HG02970 (cell line): ENCODE measurements at regions not wholly inside any gene's neighbourhood (a gene's known extent, or its start where the extent isn't known, plus 50 kb on each side); places are given as distances from the start of the nearest gene placed in this dataset.

ENCODE experiments used
- ATAC-seq: cut with Tn5 transposase; IDR thresholded peaks from one replicate; pipeline ENCODE4 v1.9.1; 2021; ENCODE audit warnings: mild to moderate bottlenecking, moderate library complexity, moderate number of reproducible peaks; ENCODE audit not compliant: unreplicated experiment, low FRiP score

DNA sequence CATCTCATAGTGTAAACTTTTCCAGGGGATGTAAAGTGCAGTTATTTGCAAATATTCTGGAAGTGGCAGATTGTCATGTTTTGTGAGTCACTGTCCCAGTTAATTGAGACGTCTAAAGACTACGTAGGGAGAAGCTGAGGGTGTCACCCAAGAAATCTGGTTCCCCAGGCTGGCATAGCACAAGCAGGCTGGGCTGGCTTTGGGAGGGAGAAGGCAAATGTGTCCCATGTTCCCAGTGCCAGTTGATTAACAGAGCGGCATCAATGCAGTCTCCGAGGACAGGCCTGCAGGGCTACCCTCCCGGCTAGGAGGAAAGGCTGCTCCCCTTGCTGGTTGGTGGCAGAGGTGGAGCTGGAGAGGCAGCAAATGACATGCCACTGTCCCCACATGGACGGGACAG is 388.3 kb upstream of the MKI67 start:
- no peak for ATAC-seq

DNA sequence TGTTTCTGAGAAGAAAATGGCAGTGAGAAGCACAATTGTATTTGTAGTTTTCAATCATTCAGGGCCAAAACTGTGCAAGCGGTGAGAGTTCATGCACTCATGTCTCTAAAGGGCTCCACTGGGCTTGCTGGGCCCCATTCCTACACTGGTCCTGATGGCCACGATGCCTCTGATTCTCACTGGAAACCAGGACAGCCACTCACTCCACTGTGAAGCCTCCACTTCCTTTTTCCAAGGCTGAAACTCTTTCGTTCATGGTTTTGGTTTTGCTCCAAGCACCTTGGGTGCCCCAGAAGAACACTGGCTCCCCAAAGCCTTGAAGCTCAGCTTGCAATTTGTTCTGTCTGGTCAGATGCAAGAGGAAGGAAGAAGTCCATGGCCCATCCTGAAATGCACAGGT is 390.0 kb upstream of the MKI67 start:
- ATAC-seq, result no peak

- ATAC-seq, result no peak
Measured at GRCh38 chr10:128517167-128517566, 390.9 kb upstream of the MKI67 start.

- ATAC-seq, result no peak
Measured at GRCh38 chr10:128518000-128518399, 391.8 kb upstream of the MKI67 start.

DNA sequence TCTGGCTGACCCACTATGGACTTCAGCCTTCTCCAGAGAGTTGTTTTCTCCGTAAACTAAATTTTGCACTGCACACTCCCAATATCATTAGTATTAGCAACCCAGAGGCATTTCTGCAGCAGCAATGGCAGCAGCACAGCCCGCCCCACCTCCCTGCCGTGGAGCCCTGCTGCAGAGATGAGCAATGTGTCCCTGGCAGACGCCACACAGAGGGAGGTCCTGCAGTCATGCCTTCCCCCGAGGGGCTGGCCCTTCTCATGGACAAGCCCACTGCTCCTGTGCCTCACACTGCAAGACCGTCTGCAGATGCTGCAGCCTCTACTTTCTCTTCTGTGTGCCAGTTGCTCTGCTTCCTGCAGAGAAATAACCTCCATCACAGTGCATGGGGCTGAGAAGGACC is 393.4 kb upstream of the MKI67 start:
- no peak for ATAC-seq

DNA sequence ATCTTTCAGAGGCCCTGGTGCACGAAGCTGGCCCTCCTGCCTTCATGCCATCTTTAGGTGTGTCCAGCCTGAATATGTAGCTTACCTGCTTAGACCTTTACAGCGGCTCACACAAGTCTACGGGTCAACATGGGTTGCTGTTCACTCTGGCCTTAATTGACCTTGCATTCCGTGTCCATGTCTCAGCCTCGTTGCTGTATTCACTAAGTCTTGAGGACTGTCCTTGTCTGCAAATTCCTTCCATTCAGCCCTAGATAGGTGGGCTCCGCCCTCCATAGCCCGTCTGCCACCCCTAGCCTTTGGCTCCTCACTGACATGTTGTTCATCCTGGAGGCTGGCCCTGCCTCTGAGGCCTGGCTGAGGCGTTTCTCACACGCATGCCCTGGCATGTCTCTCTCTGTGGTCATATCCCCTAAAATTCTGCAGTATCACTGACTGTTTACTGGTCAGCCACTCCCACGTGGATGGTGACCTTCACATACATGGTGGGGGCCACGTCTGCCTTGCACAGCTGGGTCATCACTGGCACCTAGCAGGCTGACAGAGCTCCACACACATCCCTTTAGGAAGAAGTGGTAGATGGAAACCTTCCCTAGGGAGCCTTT is 394.1 kb upstream of the MKI67 start:
- ATAC-seq, result no peak

DNA sequence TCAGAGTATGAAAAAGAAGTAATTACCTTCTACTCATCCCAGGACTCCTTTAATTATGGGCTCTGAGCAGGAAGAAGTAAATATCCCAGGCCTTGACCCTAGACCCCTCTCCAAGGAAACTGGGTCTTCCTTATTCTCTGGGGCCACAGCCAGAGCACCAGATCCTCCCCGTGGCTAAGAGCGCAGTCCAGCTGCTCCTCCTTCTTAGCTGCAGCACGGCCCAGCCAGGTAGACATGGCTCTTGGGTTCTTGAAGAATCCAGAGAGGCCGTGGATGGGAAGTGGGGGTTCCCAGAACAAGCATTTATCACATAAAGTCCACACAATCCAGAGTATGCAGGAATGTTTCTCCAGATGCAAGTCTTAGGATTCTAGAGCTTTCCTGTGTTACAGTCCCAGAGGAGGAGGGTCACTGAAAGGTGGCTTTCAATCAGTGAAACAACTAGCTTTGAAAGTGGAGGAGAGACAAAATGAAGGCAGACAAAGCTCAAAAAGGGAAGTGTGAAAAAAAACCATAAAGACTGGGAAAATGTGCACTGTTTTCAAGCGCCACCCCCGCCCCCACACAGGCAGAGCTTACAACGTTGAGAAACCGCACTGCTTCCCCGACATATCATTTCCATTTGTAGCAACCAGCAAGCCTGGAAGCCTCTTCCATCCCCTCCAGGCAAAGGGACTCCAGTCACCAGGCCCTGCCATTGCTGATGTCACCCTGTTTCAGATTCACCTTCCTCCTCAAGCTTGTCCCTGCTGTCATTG is 396.5 kb upstream of the MKI67 start:
- ATAC-seq, result no peak

DNA sequence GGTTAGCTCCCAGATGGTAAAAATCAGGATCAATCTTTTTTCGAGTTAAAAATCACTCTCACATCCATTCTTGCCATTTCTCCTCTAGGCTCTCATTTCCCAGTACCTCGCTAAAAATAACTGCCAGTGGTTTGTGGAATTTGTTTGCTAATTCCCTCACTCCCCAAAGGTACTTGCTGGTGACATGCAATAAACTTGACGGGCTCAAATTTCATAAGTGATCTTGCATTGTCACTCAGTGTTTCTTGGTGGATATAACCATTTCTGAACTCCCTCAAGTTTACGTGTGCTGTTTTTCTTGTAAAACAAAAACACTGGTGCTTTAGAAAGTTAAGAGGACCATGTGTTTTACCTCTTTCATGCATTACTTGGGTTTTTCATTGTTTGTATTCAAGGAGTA is 399.2 kb upstream of the MKI67 start:
- no peak for ATAC-seq

DNA sequence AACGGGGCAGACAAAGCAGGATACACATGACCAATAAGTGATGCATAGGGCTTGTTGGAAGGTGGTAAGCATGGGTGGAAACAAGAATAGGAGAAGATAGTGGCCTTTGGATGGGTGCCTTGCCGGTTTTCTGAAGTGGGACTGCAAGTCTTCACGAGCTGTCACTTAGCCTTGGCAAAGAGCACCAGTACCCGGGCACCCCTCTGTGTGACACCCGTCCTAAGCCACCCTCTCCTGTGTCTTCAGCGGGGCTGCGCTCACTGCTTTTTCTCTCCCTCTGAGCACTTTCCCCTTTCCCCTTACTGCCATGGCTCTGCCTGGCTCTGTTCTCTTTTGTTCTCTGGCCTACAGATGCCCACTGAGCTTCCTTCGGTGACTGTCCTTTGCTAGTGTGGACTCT is 399.7 kb upstream of the MKI67 start:
- no peak for ATAC-seq

- no peak for ATAC-seq
Measured at GRCh38 chr10:128526791-128527375, 400.7 kb upstream of the MKI67 start.

DNA sequence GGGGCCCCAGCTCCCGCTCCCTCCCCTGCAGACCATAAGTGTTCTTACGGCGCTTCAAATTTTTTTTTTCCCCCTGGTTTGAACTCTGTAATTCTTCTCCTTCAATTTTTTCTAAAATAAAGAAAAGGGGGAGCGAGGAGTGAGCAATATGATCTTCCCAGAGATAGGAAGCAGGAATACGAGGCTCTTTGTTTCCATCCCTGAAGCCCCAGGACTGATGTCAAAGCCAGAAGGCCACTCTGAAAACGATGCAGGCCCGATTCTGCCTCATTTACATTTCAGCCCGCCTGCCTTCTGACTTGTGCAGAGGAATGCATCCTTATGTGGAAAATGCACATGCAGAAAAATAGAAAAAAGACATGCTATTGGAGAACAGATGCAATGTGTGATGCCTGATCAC is 401.5 kb upstream of the MKI67 start:
- ATAC-seq, result no peak

DNA sequence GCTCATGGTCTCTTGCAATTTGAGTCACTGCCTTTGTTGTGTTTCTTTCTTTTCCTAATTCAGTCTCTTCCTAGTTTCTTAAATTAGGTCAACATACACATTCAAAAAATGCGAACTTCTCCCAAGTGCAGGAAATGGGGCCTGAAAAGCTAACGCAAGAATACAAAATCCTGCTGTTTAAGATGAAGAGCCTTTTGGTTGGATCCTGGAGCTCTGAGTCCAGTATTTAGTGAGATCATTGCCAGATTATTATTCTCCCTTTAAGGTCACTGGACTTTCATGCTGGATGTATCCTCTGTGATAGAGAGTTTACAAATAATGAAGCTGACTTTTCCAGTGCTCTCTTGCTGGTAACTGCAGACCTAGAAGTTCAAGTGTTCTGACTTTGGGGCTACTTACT is 401.9 kb upstream of the MKI67 start:
- ATAC-seq, result no peak

DNA sequence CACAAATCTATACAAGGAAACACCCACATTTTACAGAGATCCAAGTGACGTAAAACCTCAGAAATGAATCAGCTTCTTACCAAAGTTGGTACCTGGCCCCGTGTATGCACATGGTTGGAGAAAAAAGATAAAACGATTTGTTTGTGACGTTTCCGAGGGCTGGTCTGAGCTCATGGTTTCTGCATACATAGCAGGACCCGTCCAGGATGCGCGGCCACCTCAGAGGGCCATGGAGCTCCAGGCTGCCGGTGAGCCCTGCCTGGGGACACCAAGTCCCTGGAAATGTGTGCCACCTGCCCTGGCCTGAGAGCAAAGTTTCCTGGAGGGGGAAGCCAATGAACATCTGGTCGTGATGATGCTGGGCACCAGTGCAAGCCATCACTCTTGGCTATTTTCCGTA is 402.6 kb upstream of the MKI67 start:
- no peak for ATAC-seq

GRCh38 chr10:128529225-128529624 is 403.0 kb upstream of the MKI67 start:
- ATAC-seq, result no peak

GRCh38 chr10:128530301-128530700 is 404.1 kb upstream of the MKI67 start:
- ATAC-seq, result no peak

- no peak for ATAC-seq
Measured at GRCh38 chr10:128530946-128531345, 404.7 kb upstream of the MKI67 start.

GRCh38 chr10:128534686-128535085 is 408.5 kb upstream of the MKI67 start:
- ATAC-seq, result no peak

GRCh38 chr10:128536259-128536658 is 410.0 kb upstream of the MKI67 start:
- no peak for ATAC-seq

- no peak for ATAC-seq
Measured at GRCh38 chr10:128537834-128538330, 411.7 kb upstream of the MKI67 start.

- no peak for ATAC-seq
Measured at GRCh38 chr10:128538671-128539070, 412.4 kb upstream of the MKI67 start.

- no peak for ATAC-seq
Measured at GRCh38 chr10:128539510-128540127, 413.4 kb upstream of the MKI67 start.
